B cell (primary cell): ENCODE measurements at regions not wholly inside any gene's neighbourhood (a gene's known extent, or its start where the extent isn't known, plus 50 kb on each side); places are given as distances from the start of the nearest gene placed in this dataset.

Experiments
- ATAC-seq: fragments of 200-7000 bp; cut with Tn5 transposase; one replicate; pipeline ENCODE4 v1.10.0; 2021; ENCODE audit warnings: low read depth, mild to moderate bottlenecking, moderate number of reproducible peaks, moderate library complexity
- CTCF ChIA-PET: fragments of 350-600 bp; sonication (Branson Sonifier 250); formaldehyde crosslinking; loops from one replicate; lab custom pipeline; 2021; ENCODE audit warnings: antibody characterized with exemption, inconsistent platforms; lab: Charles Lee
- POLR2A ChIA-PET: fragments of 350-600 bp; sonication (Branson Sonifier 250); formaldehyde crosslinking; loops from one replicate; lab custom pipeline; 2021; ENCODE audit warnings: antibody characterized with exemption; lab: Charles Lee
- DNase-seq: peaks from one replicate; pipeline ENCODE4 v3.0.0; 2013
- H2AFZ ChIP-seq: 2 replicates; pipeline ENCODE4 v1.6.1; 2012; ENCODE audit warnings: mild to moderate bottlenecking, low read depth, low read length; ENCODE audit not compliant: insufficient read depth, poor library complexity, severe bottlenecking
- H3K27ac ChIP-seq, 2 donors: 1 replicate in 1 of 2; 2 replicates in 1 of 2; pipeline ENCODE4 v1.5.1; 2012 to 2013; ENCODE audit warnings: low read length in 2 of 2, mild to moderate bottlenecking in 2 of 2, moderate library complexity in 1 of 2
- H3K27me3 ChIP-seq, 4 experiments: fragments of 200-600 bp in 1 of 4; sonication (generic) in 1 of 4; replicated peaks in 1 of 4; 1 replicate in 2 of 4; 2 replicates in 2 of 4; pipeline versions ENCODE4 v1.6.1 to v1.7.0; 2013 to 2016; ENCODE audit warnings: low read length in 3 of 4, mild to moderate bottlenecking in 2 of 4, mixed read lengths in 1 of 4, moderate library complexity in 1 of 4; ENCODE audit not compliant: insufficient read depth in 4 of 4, control insufficient read depth in 3 of 4; ENCODE audit errors: control extremely low read depth in 1 of 4
- H3K36me3 ChIP-seq, 2 experiments: replicated peaks in 1 of 2; 1 replicate in 1 of 2; 2 replicates in 1 of 2; pipeline versions ENCODE4 v1.6.1 to v1.7.1; 2013; ENCODE audit warnings: low read length in 1 of 2; ENCODE audit not compliant: insufficient read depth in 2 of 2, control insufficient read depth in 1 of 2; ENCODE audit errors: control extremely low read depth in 1 of 2, extremely low read depth in 1 of 2
- H3K4me1 ChIP-seq, 2 donors: fragments of 200-600 bp in 1 of 2; sonication (generic) in 1 of 2; 1 replicate in 1 of 2; 2 replicates in 1 of 2; pipeline versions ENCODE4 v1.5.1 to v1.6.1; 2013 to 2017; ENCODE audit warnings: low read length in 2 of 2; ENCODE audit not compliant: control insufficient read depth in 2 of 2, insufficient read depth in 2 of 2
- H3K4me2 ChIP-seq: replicated peaks from 2 replicates; pipeline ENCODE3; 2012; ENCODE audit warnings: mild to moderate bottlenecking, low read depth, low read length; ENCODE audit not compliant: poor library complexity, severe bottlenecking
- H3K4me3 ChIP-seq, 5 experiments: fragments of 200-600 bp in 1 of 5; sonication (generic) in 1 of 5; 1 replicate in 3 of 5; 2 replicates in 2 of 5; pipeline versions ENCODE4 v1.5.1 to v1.7.0; 2011 to 2016; ENCODE audit warnings: low read length in 4 of 5, mild to moderate bottlenecking in 4 of 5, low read depth in 2 of 5, control low read depth in 1 of 5, moderate library complexity in 1 of 5; ENCODE audit not compliant: insufficient read depth in 1 of 5; ENCODE audit errors: control extremely low read depth in 1 of 5, extremely low read depth in 1 of 5
- H3K79me2 ChIP-seq: fragments of 200-600 bp; sonication (generic); one replicate; pipeline ENCODE4 v1.6.0; 2016; ENCODE audit warnings: low read length; ENCODE audit not compliant: control insufficient read depth, insufficient read depth
- H3K9ac ChIP-seq: fragments of 200-600 bp; sonication (generic); 2 replicates; pipeline ENCODE4 v1.6.1; 2017; ENCODE audit warnings: mild to moderate bottlenecking, low read length, moderate library complexity
- H3K9me3 ChIP-seq, 3 donors: one replicate each; pipeline versions ENCODE4 v1.6.1 to v1.7.1; 2013; ENCODE audit warnings: low read length in 2 of 3; ENCODE audit not compliant: control insufficient read depth in 2 of 3, insufficient read depth in 1 of 3; ENCODE audit errors: control extremely low read depth in 1 of 3
- H4K20me1 ChIP-seq: 2 replicates; pipeline ENCODE4 v1.6.0; 2012; ENCODE audit warnings: mild to moderate bottlenecking, low read length; ENCODE audit not compliant: insufficient read depth, control insufficient read depth, poor library complexity, severe bottlenecking
- H3K27ac Mint-ChIP-seq: one replicate; pipeline ENCODE4 v1.8.0; 2021; ENCODE audit warnings: mixed read lengths
- H3K27me3 Mint-ChIP-seq: one replicate; pipeline ENCODE4 v1.8.0; 2021; ENCODE audit warnings: mixed read lengths
- H3K4me1 Mint-ChIP-seq: one replicate; pipeline ENCODE4 v1.8.0; 2021; ENCODE audit warnings: mixed read lengths
- H3K4me3 Mint-ChIP-seq: one replicate; pipeline ENCODE4 v1.8.0; 2021; ENCODE audit warnings: mixed read lengths
- H3K9me3 Mint-ChIP-seq: one replicate; pipeline ENCODE4 v1.8.0; 2022; ENCODE audit warnings: mixed read lengths; ENCODE audit not compliant: insufficient read depth
- CTCF ChIP-seq: fragments of 200-600 bp; IDR thresholded peaks from one replicate; pipeline ENCODE4 v1.8.0; 2022; ENCODE audit warnings: antibody characterized with exemption, mild to moderate bottlenecking
- EZH2 ChIP-seq: IDR thresholded peaks from 2 replicates; pipeline ENCODE4 v1.6.1; 2012; ENCODE audit warnings: borderline replicate concordance, low read depth, mild to moderate bottlenecking, moderate library complexity, low read length; ENCODE audit not compliant: insufficient read depth, poor library complexity, severe bottlenecking
- WGBS: methylation state at CpG from one replicate; pipeline ENCODE4 v1.1.5; 2013; ENCODE audit warnings: missing lambda C conversion rate; ENCODE audit not compliant: insufficient coverage; 5-methylcytosine and 5-hydroxymethylcytosine counted together
- intact Hi-C: fragments of 100-400 bp; cut with micrococcal nuclease; formaldehyde crosslinking; loops from one replicate; pipeline ENCODE4 v1.10.0; 2022

GRCh38 chr3:144650380-144650779 lies 678.8 kb downstream of the DIPK2A start:
- Histone ChIP-seq H3K79me2 (no peaks in the 10 kb centered on the region), H4K20me1 (no peaks in the 10 kb centered on the region), H3K9ac (no peak overlapping the region), H3K36me3 (no peaks in the 10 kb centered on the region), H2AFZ (no peak overlapping the region), H3K4me1 (no peaks in the 10 kb centered on the region), H3K27me3 (no peaks in the 10 kb centered on the region), H3K4me2 (no peak overlapping the region), H3K4me3 (no peak overlapping the region), H3K27ac (no peak overlapping the region), H3K9me3 (no peaks in the 10 kb centered on the region)
- intact Hi-C loops, result no loop called here
- no peak for ATAC-seq
- Mint-ChIP-seq H3K27me3 (no peaks in the 10 kb centered on the region), H3K4me1 (no peaks in the 10 kb centered on the region), H3K27ac (no peak overlapping the region), H3K4me3 (no peak overlapping the region), H3K9me3 (no peaks in the 10 kb centered on the region)
- 100% methylated on average over 4 of the region's 5 CpGs for WGBS
- TF ChIP-seq CTCF (no peak), EZH2 (no peak)
- ChIA-PET CTCF (no interaction called here), POLR2A (no interaction called here)
- DNase-seq, result no peak

DNA sequence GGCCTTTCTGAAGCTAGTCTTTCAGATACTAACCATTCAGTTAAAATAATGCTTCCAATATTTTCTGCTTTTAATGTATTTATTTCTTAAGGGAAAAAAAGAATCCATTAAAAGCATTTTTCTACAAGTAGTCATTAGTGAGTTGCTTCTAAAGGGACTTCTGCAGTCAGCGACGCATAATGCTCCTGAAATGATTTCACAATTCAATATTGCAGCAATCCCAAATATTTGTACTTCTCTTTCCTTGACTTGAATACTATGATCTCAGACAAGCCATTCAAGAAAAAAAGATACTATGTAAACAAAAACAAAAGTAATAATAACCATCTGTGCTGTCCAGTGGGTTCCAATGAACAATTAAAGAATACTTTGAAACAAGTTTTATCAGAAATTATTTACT lies 681.0 kb downstream of the DIPK2A start:
- no peak for DNase-seq
- no peak overlapping the region for H3K27ac ChIP-seq
- H3K4me3 Mint-ChIP-seq, result no peak overlapping the region
- intact Hi-C loops, result no loop called here
- H3K4me2 ChIP-seq, result no peak overlapping the region
- no peaks in the 10 kb centered on the region for H3K79me2 ChIP-seq
- TF ChIP-seq EZH2 (no peak), CTCF (no peak)
- ChIA-PET CTCF (no interaction called here), POLR2A (no interaction called here)
- H3K9ac ChIP-seq, result no peak overlapping the region
- H3K4me3 ChIP-seq, result no peak overlapping the region
- no peaks in the 10 kb centered on the region for H3K36me3 ChIP-seq
- no CpG with 5 or more reads among the region's 2 CpGs for WGBS
- H4K20me1 ChIP-seq, result no peaks in the 10 kb centered on the region
- no peak overlapping the region for H2AFZ ChIP-seq
- no peaks in the 10 kb centered on the region for H3K4me1 Mint-ChIP-seq
- no peaks in the 10 kb centered on the region for H3K4me1 ChIP-seq
- H3K27ac Mint-ChIP-seq, result no peak overlapping the region
- no peaks in the 10 kb centered on the region for H3K27me3 ChIP-seq
- no peaks in the 10 kb centered on the region for H3K9me3 ChIP-seq
- ATAC-seq, result no peak
- H3K9me3 Mint-ChIP-seq, result no peaks in the 10 kb centered on the region
- H3K27me3 Mint-ChIP-seq, result no peaks in the 10 kb centered on the region
